Smooth muscle cell (in vitro differentiated cells): ENCODE measurements at regions not wholly inside any gene's neighbourhood (a gene's known extent, or its start where the extent isn't known, plus 50 kb on each side); places are given as distances from the start of the nearest gene placed in this dataset.

Experiments
- DNase-seq: peaks from one replicate; lab custom pipeline; 2025; ENCODE audit not compliant: unreplicated experiment; lab: John Stamatoyannopoulos, UW
- H2AFZ ChIP-seq: fragments of 200-600 bp; sonication (generic); 2 replicates; pipeline ENCODE4 v1.6.0; 2016; ENCODE audit warnings: antibody characterized with exemption, low read depth, mild to moderate bottlenecking
- H3F3A ChIP-seq: fragments of 200-600 bp; sonication (generic); 2 replicates; pipeline ENCODE4 v1.6.0; 2017; ENCODE audit warnings: antibody characterized with exemption, low read depth
- H3K27ac ChIP-seq: fragments of 200-600 bp; sonication (generic); 2 replicates; pipeline ENCODE4 v1.5.1; 2016; ENCODE audit warnings: low read depth, mild to moderate bottlenecking
- H3K27me3 ChIP-seq: fragments of 200-600 bp; sonication (generic); 2 replicates; pipeline ENCODE4 v1.6.1; 2016; ENCODE audit warnings: low read depth, mild to moderate bottlenecking
- H3K36me3 ChIP-seq: fragments of 200-600 bp; sonication (generic); 2 replicates; pipeline ENCODE4 v1.5.1; 2016; ENCODE audit warnings: low read depth
- H3K4me1 ChIP-seq: fragments of 200-600 bp; sonication (generic); 2 replicates; pipeline ENCODE4 v1.5.1; 2016; ENCODE audit warnings: low read depth
- H3K4me2 ChIP-seq: fragments of 200-600 bp; sonication (generic); 2 replicates; pipeline ENCODE4 v1.6.0; 2016; ENCODE audit warnings: mild to moderate bottlenecking
- H3K4me3 ChIP-seq: fragments of 200-600 bp; sonication (generic); 2 replicates; pipeline ENCODE4 v1.5.1; 2016; ENCODE audit warnings: mild to moderate bottlenecking
- H3K79me2 ChIP-seq: fragments of 200-600 bp; sonication (generic); 2 replicates; pipeline ENCODE4 v1.6.0; 2016; ENCODE audit warnings: low read depth, mild to moderate bottlenecking
- H3K9ac ChIP-seq: fragments of 200-600 bp; sonication (generic); 2 replicates; pipeline ENCODE4 v1.6.0; 2016; ENCODE audit warnings: low read depth
- H3K9me3 ChIP-seq: fragments of 200-600 bp; sonication (generic); replicated peaks from 2 replicates; pipeline ENCODE4 v1.5.1; 2016; ENCODE audit warnings: low read depth
- H4K20me1 ChIP-seq: fragments of 200-600 bp; sonication (generic); 2 replicates; pipeline ENCODE4 v1.6.0; 2016; ENCODE audit warnings: low read depth
- CTCF ChIP-seq: fragments of 200-600 bp; sonication (generic); IDR thresholded peaks from 2 replicates; pipeline ENCODE4 v1.5.1; 2017; ENCODE audit warnings: borderline replicate concordance, mild to moderate bottlenecking, antibody characterized with exemption; ENCODE audit not compliant: insufficient read depth, poor library complexity, severe bottlenecking
- WGBS: methylation state at CpG from one replicate; pipeline ENCODE4 v1.1.7; 2016; ENCODE audit warnings: low lambda C conversion rate; 5-methylcytosine and 5-hydroxymethylcytosine counted together

- no peak overlapping the region for H3K4me3 ChIP-seq
- 92% methylated on average over 4 of the region's 4 CpGs for WGBS
- H3K4me1 ChIP-seq: no peaks in the 10 kb centered on the region
- H4K20me1 ChIP-seq: no peaks in the 10 kb centered on the region
- no peak for DNase-seq
- no peak for TF ChIP-seq CTCF
- no peak overlapping the region for H2AFZ ChIP-seq
- H3F3A ChIP-seq: no peaks in the 10 kb centered on the region
- H3K9ac ChIP-seq: no peak overlapping the region
- no peaks in the 10 kb centered on the region for H3K36me3 ChIP-seq
- no peak overlapping the region for H3K27ac ChIP-seq
- H3K4me2 ChIP-seq: no peak overlapping the region
- H3K9me3 ChIP-seq: no peaks in the 10 kb centered on the region
- H3K79me2 ChIP-seq: no peaks in the 10 kb centered on the region
- no peaks in the 10 kb centered on the region for H3K27me3 ChIP-seq
Measured at GRCh38 chr3:144424606-144425005, 453.0 kb downstream of the DIPK2A start.

DNA sequence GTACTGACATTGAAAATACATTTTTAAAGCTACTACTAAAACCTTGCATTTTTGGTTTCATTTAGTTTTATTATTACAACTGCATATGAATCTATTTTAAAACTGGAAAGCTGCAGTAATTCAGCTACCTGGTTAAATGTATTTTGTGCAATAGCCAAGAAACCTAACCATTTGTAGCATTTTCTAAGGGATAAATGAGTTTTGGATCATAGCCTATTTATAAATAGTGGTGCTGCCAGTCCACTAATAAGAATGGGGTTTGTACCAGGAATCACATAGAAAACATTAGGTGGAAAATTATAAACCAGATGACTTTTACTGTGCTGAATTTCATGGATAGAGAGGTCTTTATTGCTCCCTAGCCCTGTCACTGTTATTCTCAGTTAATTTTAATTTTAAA, 454.7 kb downstream of the DIPK2A start:
- Histone ChIP-seq H4K20me1 (no peaks in the 10 kb centered on the region), H2AFZ (no peak overlapping the region), H3K36me3 (no peaks in the 10 kb centered on the region), H3K4me2 (no peak overlapping the region), H3K27ac (no peak overlapping the region), H3K9me3 (no peaks in the 10 kb centered on the region), H3K4me1 (no peaks in the 10 kb centered on the region), H3K79me2 (no peaks in the 10 kb centered on the region), H3K27me3 (no peaks in the 10 kb centered on the region), H3K9ac (no peak overlapping the region), H3F3A (no peaks in the 10 kb centered on the region), H3K4me3 (no peak overlapping the region)
- TF ChIP-seq CTCF: no peak
- DNase-seq: no peak

GRCh38 chr3:144426967-144427366, 455.3 kb downstream of the DIPK2A start:
- no peak for DNase-seq
- TF ChIP-seq CTCF: no peak
- Histone ChIP-seq H3K27ac (no peak overlapping the region), H4K20me1 (no peaks in the 10 kb centered on the region), H3F3A (no peaks in the 10 kb centered on the region), H3K4me3 (no peak overlapping the region), H3K4me2 (no peak overlapping the region), H2AFZ (no peak overlapping the region), H3K9ac (no peak overlapping the region), H3K9me3 (no peaks in the 10 kb centered on the region), H3K79me2 (no peaks in the 10 kb centered on the region), H3K36me3 (no peaks in the 10 kb centered on the region), H3K27me3 (no peaks in the 10 kb centered on the region), H3K4me1 (no peaks in the 10 kb centered on the region)
- 84% methylated on average over 4 of the region's 4 CpGs for WGBS

DNA sequence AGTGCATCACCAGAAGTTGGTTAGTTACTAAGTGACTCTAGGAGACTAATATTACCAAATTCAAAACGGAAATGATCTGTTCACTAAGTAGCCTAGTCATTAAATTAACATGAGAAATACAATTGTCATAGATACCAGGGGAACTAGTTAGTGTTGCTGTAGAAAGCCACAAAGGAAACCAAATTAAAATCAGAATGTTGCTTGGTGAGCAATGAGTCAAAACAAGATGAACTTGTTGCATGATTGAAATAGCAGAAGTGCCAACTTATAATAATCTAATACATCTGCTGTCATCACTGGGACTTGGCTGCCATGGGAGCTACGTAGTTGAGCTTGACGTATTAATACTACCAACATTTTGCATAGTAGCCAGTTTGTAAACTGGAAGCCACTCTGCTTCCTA, 458.1 kb downstream of the DIPK2A start:
- no peak overlapping the region for H3K4me2 ChIP-seq
- DNase-seq: no peak
- no peaks in the 10 kb centered on the region for H3K27me3 ChIP-seq
- H3K4me1 ChIP-seq: no peaks in the 10 kb centered on the region
- no peaks in the 10 kb centered on the region for H3K9me3 ChIP-seq
- H3K27ac ChIP-seq: no peak overlapping the region
- H3K36me3 ChIP-seq: no peaks in the 10 kb centered on the region
- no peaks in the 10 kb centered on the region for H3F3A ChIP-seq
- no peaks in the 10 kb centered on the region for H3K79me2 ChIP-seq
- no peak overlapping the region for H2AFZ ChIP-seq
- no peak overlapping the region for H3K4me3 ChIP-seq
- TF ChIP-seq CTCF: no peak
- H4K20me1 ChIP-seq: no peaks in the 10 kb centered on the region
- 58% methylated on average over 3 of the region's 3 CpGs for WGBS
- no peak overlapping the region for H3K9ac ChIP-seq
